ENCODE measurements at regions not wholly inside any gene's neighbourhood (a gene's known extent, or its start where the extent isn't known, plus 50 kb on each side); places are given as distances from the start of the nearest gene placed in this dataset.

GRCh38 chr9:28197653-28198052 lies 624.4 kb upstream of the C9orf72 start:
- no peak for TF ChIP-seq CTCF (IDR thresholded peaks at IDR 0.05)

- no peak for TF ChIP-seq CTCF (IDR thresholded peaks at IDR 0.05)
Observed at GRCh38 chr9:28203036-28203435, 629.8 kb upstream of the C9orf72 start.

- no peak for TF ChIP-seq CTCF (IDR thresholded peaks at IDR 0.05)
Observed at GRCh38 chr9:28206280-28206679, 633.0 kb upstream of the C9orf72 start.

- TF ChIP-seq CTCF (IDR thresholded peaks at IDR 0.05) = no peak
Observed at GRCh38 chr9:28207657-28208056, 634.4 kb upstream of the C9orf72 start.

- no peak for TF ChIP-seq CTCF (IDR thresholded peaks at IDR 0.05)
Observed at GRCh38 chr9:28209130-28209529, 635.8 kb upstream of the C9orf72 start.

GRCh38 chr9:28212979-28213378 lies 639.7 kb upstream of the C9orf72 start:
- no peak for TF ChIP-seq CTCF (IDR thresholded peaks at IDR 0.05)

- no peak for TF ChIP-seq CTCF (IDR thresholded peaks at IDR 0.05)
Observed at GRCh38 chr9:28215536-28216299, 642.4 kb upstream of the C9orf72 start.

- TF ChIP-seq CTCF (IDR thresholded peaks at IDR 0.05) = no peak
Observed at GRCh38 chr9:28232686-28233085, 659.4 kb upstream of the C9orf72 start.
